Transverse colon (tissue), 4 donors: ENCODE measurements at regions not wholly inside any gene's neighbourhood (a gene's known extent, or its start where the extent isn't known, plus 50 kb on each side); places are given as distances from the start of the nearest gene placed in this dataset.

ENCODE experiments used
- DNase-seq: peaks from one replicate; pipeline ENCODE4 v3.0.0-alpha.2; 2019
- H3K27ac ChIP-seq, 4 donors: fragments of 200-600 bp; sonication (generic); 2 replicates each; pipeline ENCODE4 v1.5.1; 2016 to 2018; ENCODE audit warnings: inconsistent platforms in 4 of 4
- H3K27me3 ChIP-seq: fragments of 200-600 bp; sonication (generic); 2 replicates; pipeline ENCODE4 v1.5.1; 2017; ENCODE audit warnings: inconsistent platforms
- H3K36me3 ChIP-seq, 4 donors: fragments of 200-600 bp; sonication (generic); 2 replicates each; pipeline ENCODE4 v1.5.1; 2017 to 2019; ENCODE audit warnings: inconsistent platforms in 4 of 4
- H3K4me1 ChIP-seq, 4 donors: fragments of 200-600 bp; sonication (generic); 2 replicates each; pipeline ENCODE4 v1.5.1; 2017 to 2020; ENCODE audit warnings: inconsistent platforms in 4 of 4
- H3K4me3 ChIP-seq, 4 donors: fragments of 200-600 bp; sonication (generic); 1 replicate in 1 of 4; 2 replicates in 3 of 4; pipeline versions ENCODE4 v1.5.1 to v1.6.1; 2017 to 2019; ENCODE audit warnings: inconsistent platforms in 4 of 4
- H3K9me3 ChIP-seq, 2 donors: fragments of 200-600 bp; sonication (generic); 2 replicates each; pipeline ENCODE4 v1.5.1; 2017 to 2019; ENCODE audit warnings: inconsistent platforms in 2 of 2
- CTCF ChIP-seq, 5 experiments: fragments of 200-600 bp in 3 of 5; fragments of 450-650 bp in 2 of 5; sonication (generic) in 3 of 5; IDR thresholded peaks; 1 replicate in 2 of 5; 2 replicates in 3 of 5; pipeline ENCODE4 v1.5.1; 2016 to 2017; ENCODE audit warnings: antibody characterized with exemption in 5 of 5, inconsistent platforms in 3 of 5, mild to moderate bottlenecking in 2 of 5, moderate library complexity in 1 of 5
- EP300 ChIP-seq: sonication (generic); formaldehyde crosslinking; IDR thresholded peaks from one replicate; pipeline ENCODE4 v1.6.1; 2017; ENCODE audit warnings: antibody characterized with exemption, low read depth
- POLR2A ChIP-seq: fragments of 450-650 bp; IDR thresholded peaks from one replicate; pipeline ENCODE4 v1.6.1; 2016; ENCODE audit warnings: antibody characterized with exemption, mild to moderate bottlenecking, moderate library complexity
- POLR2AphosphoS5 ChIP-seq, 3 donors: sonication (generic); formaldehyde crosslinking; IDR thresholded peaks; one replicate each; pipeline ENCODE4 v1.6.1; 2016; ENCODE audit warnings: antibody characterized with exemption in 3 of 3
- WGBS, 2 donors: methylation state at CpG; one replicate each; pipeline ENCODE4 v1.1.5; 2018; ENCODE audit warnings: low coverage in 1 of 2; 5-methylcytosine and 5-hydroxymethylcytosine counted together
- in situ Hi-C, 4 donors: fragments of 200-750 bp; cut with MboI; loops; one replicate each; pipeline versions ENCODE4 v1.15.0 to v1.15.1; 2017; ENCODE audit warnings: low sequenced_read_pairs in 3 of 4, low pct_ligation_motif_present in 1 of 4, low pct_unique_long_range_greater_than_20kb in 1 of 4
- intact Hi-C: fragments of 100-400 bp; cut with DNase I; formaldehyde crosslinking; loops from one replicate; pipeline ENCODE4 v1.15.1; 2023; ENCODE audit warnings: low total_unique reads

GRCh38 chr11:30758012-30758411 is 171.9 kb upstream of the MPPED2 start:
- no peaks in the 10 kb centered on the region for H3K27me3 ChIP-seq

GRCh38 chr11:30753994-30754393 is 167.8 kb upstream of the MPPED2 start:
- no peak for TF ChIP-seq POLR2AphosphoS5 (IDR thresholded peaks at IDR 0.05)
- TF ChIP-seq EP300 = no peak
- WGBS, 2 donors = 51 to 68% methylated on average over 2 of the region's 2 CpGs
- in situ Hi-C loops = no loop called here

More at GRCh38 chr11:30758012-30758411, 171.9 kb upstream of the MPPED2 start:
- in situ Hi-C loops = no loop called here
- intact Hi-C loops = no loop called here
- DNase-seq = no peak
- Histone ChIP-seq H3K4me1 (peaks cover 0 to 15% (median 0%) of the 10 kb centered on the region in 4 donors), H3K36me3 (no peaks in the 10 kb centered on the region), H3K9me3 (no peaks in the 10 kb centered on the region), H3K27ac (no peak overlapping the region), H3K4me3 (no peak overlapping the region)
- WGBS, 2 donors = 52 to 57% methylated on average over 2 to 3 of the region's 3 CpGs
- TF ChIP-seq POLR2AphosphoS5 (IDR thresholded peaks at IDR 0.05) (no peak), POLR2A (no peak), EP300 (no peak), CTCF (IDR thresholded peaks at IDR 0.05) (no peak)

GRCh38 chr11:30753504-30753903 is 167.4 kb upstream of the MPPED2 start:
- WGBS, 2 donors = 88% methylated on average over 5 of the region's 5 CpGs
- no peak overlapping the region for H3K27ac ChIP-seq
- no peaks in the 10 kb centered on the region for H3K27me3 ChIP-seq
- intact Hi-C loops = loop anchor here (5.0 kb wide), 1 partner anchor 1491 kb away; no protein-coding TSS in a partner anchor
- H3K4me1 ChIP-seq = peaks cover 0 to 2% (median 0%) of the 10 kb centered on the region in 4 donors
- H3K36me3 ChIP-seq = no peaks in the 10 kb centered on the region
- no peak for TF ChIP-seq CTCF (IDR thresholded peaks at IDR 0.05)
- no peak for TF ChIP-seq POLR2A
- TF ChIP-seq POLR2AphosphoS5 (IDR thresholded peaks at IDR 0.05) = no peak
- no peak for TF ChIP-seq EP300
- in situ Hi-C loops = no loop called here
- no peak for DNase-seq
- H3K4me3 ChIP-seq = no peak overlapping the region
- no peaks in the 10 kb centered on the region for H3K9me3 ChIP-seq

More at GRCh38 chr11:30753994-30754393, 167.8 kb upstream of the MPPED2 start:
- Histone ChIP-seq H3K9me3 (no peaks in the 10 kb centered on the region), H3K36me3 (no peaks in the 10 kb centered on the region), H3K4me3 (no peak overlapping the region), H3K27ac (no peak overlapping the region), H3K27me3 (no peaks in the 10 kb centered on the region), H3K4me1 (peaks cover 0 to 7% (median 0%) of the 10 kb centered on the region in 4 donors)
- intact Hi-C loops = loop anchor here (5.0 kb wide), 1 partner anchor 1492 kb away; no protein-coding TSS in a partner anchor
- no peak for DNase-seq

- Histone ChIP-seq H3K4me1 (no peaks in the 10 kb centered on the region), H3K36me3 (no peaks in the 10 kb centered on the region), H3K4me3 (no peak overlapping the region), H3K27ac (no peak overlapping the region), H3K27me3 (no peaks in the 10 kb centered on the region), H3K9me3 (no peaks in the 10 kb centered on the region)
- no peak for TF ChIP-seq EP300
- TF ChIP-seq POLR2A = no peak
- no peak for TF ChIP-seq CTCF (IDR thresholded peaks at IDR 0.05)
- TF ChIP-seq POLR2AphosphoS5 (IDR thresholded peaks at IDR 0.05) = no peak
- WGBS, 2 donors = 50 to 59% methylated on average over 2 of the region's 2 CpGs
- intact Hi-C loops = no loop called here
- no peak for DNase-seq
- in situ Hi-C loops = no loop called here
Observed at GRCh38 chr11:30749268-30749667, 163.1 kb upstream of the MPPED2 start.

GRCh38 chr11:30741039-30741550 is 154.9 kb upstream of the MPPED2 start:
- no peak for TF ChIP-seq POLR2A
- TF ChIP-seq POLR2AphosphoS5 (IDR thresholded peaks at IDR 0.05) = peak; percentile 32 to 51 (median 48)
- TF ChIP-seq CTCF (IDR thresholded peaks at IDR 0.05) = no peak
- TF ChIP-seq EP300 = no peak
- DNase-seq = peak; percentile 29
- Histone ChIP-seq H3K4me1 (peaks cover 0 to 5% (median 0%) of the 10 kb centered on the region in 4 donors), H3K36me3 (no peaks in the 10 kb centered on the region), H3K4me3 (no peak overlapping the region), H3K9me3 (no peaks in the 10 kb centered on the region), H3K27me3 (no peaks in the 10 kb centered on the region), H3K27ac (peak overlapping the region in 3 of 4 donors; percentile 43 to 54 (median 46))
- 49 to 55% methylated on average over 2 to 10 of the region's 10 CpGs for whole genome bisulfite sequencing, 2 donors
- in situ Hi-C loops = no loop called here
- intact Hi-C loops = no loop called here
